HFFc6 (cell line): ENCODE measurements at regions not wholly inside any gene's neighbourhood (a gene's known extent, or its start where the extent isn't known, plus 50 kb on each side); places are given as distances from the start of the nearest gene placed in this dataset.

ENCODE experiments used
- DNase-seq: peaks from one replicate; pipeline ENCODE4 v3.0.0-alpha.2; 2018
- H3K27ac Mint-ChIP-seq: 2 replicates; pipeline ENCODE4 v1.8.0; 2020; ENCODE audit warnings: mild to moderate bottlenecking, mixed read lengths
- H3K27me3 Mint-ChIP-seq: 2 replicates; pipeline ENCODE4 v1.8.0; 2021; ENCODE audit warnings: mild to moderate bottlenecking, moderate library complexity, mixed read lengths; ENCODE audit not compliant: insufficient read depth
- H3K36me3 Mint-ChIP-seq: 2 replicates; pipeline ENCODE4 v1.8.0; 2021; ENCODE audit warnings: low read depth, mixed read lengths
- H3K4me1 Mint-ChIP-seq: 2 replicates; pipeline ENCODE4 v1.8.0; 2020; ENCODE audit warnings: low read depth, mixed read lengths
- H3K4me3 Mint-ChIP-seq: 2 replicates; pipeline ENCODE4 v1.8.0; 2020; ENCODE audit warnings: mild to moderate bottlenecking, moderate library complexity, mixed read lengths
- H3K9me3 Mint-ChIP-seq: 2 replicates; pipeline ENCODE4 v1.8.0; 2020; ENCODE audit warnings: mild to moderate bottlenecking, mixed read lengths
- CTCF ChIP-seq: fragments of 200-600 bp; sonication (generic); IDR thresholded peaks from 2 replicates; pipeline ENCODE4 v1.5.0; 2021; ENCODE audit warnings: antibody characterized with exemption, mild to moderate bottlenecking

- no peak for DNase-seq
- Mint-ChIP-seq H3K36me3 (no peaks in the 10 kb centered on the region), H3K4me3 (no peak overlapping the region)
Measured at GRCh38 chrX:8084006-8084405, 87.1 kb downstream of the VCX2 start.

GRCh38 chrX:8083286-8083685, 87.8 kb downstream of the VCX2 start:
- DNase-seq = no peak
- no peaks in the 10 kb centered on the region for H3K4me1 Mint-ChIP-seq
- H3K27ac Mint-ChIP-seq = no peak overlapping the region
- H3K27me3 Mint-ChIP-seq = no peaks in the 10 kb centered on the region
- no peak overlapping the region for H3K4me3 Mint-ChIP-seq
- H3K9me3 Mint-ChIP-seq = peaks cover 4% of the 10 kb centered on the region
- TF ChIP-seq CTCF = no peak
- H3K36me3 Mint-ChIP-seq = no peaks in the 10 kb centered on the region

More at GRCh38 chrX:8084006-8084405, 87.1 kb downstream of the VCX2 start:
- Mint-ChIP-seq H3K9me3 (peaks cover 8% of the 10 kb centered on the region), H3K4me1 (no peaks in the 10 kb centered on the region), H3K27me3 (no peaks in the 10 kb centered on the region), H3K27ac (no peak overlapping the region)
- TF ChIP-seq CTCF = no peak

GRCh38 chrX:8075636-8076035, 95.4 kb downstream of the VCX2 start:
- no peaks in the 10 kb centered on the region for H3K27me3 Mint-ChIP-seq
- no peak for DNase-seq
- no peak for TF ChIP-seq CTCF
- no peak overlapping the region for H3K4me3 Mint-ChIP-seq
- H3K4me1 Mint-ChIP-seq = no peaks in the 10 kb centered on the region
- H3K27ac Mint-ChIP-seq = no peak overlapping the region
- H3K36me3 Mint-ChIP-seq = no peaks in the 10 kb centered on the region
- peaks cover 4% of the 10 kb centered on the region for H3K9me3 Mint-ChIP-seq

- DNase-seq = no peak
- Mint-ChIP-seq H3K36me3 (no peaks in the 10 kb centered on the region), H3K27ac (no peak overlapping the region), H3K27me3 (no peaks in the 10 kb centered on the region; the same call in none of the 2 replicates), H3K4me3 (no peak overlapping the region), H3K9me3 (peaks cover 4% of the 10 kb centered on the region; the same call in 1 of the 2 replicates), H3K4me1 (no peaks in the 10 kb centered on the region)
- no peak for TF ChIP-seq CTCF
Measured at GRCh38 chrX:8067754-8068462, 103.2 kb downstream of the VCX2 start.

- TF ChIP-seq CTCF = no peak
- DNase-seq = no peak
- no peaks in the 10 kb centered on the region for H3K9me3 Mint-ChIP-seq
- no peak overlapping the region for H3K4me3 Mint-ChIP-seq
- H3K36me3 Mint-ChIP-seq = no peaks in the 10 kb centered on the region
- H3K27me3 Mint-ChIP-seq = no peaks in the 10 kb centered on the region
- no peak overlapping the region for H3K27ac Mint-ChIP-seq
- no peaks in the 10 kb centered on the region for H3K4me1 Mint-ChIP-seq
Measured at GRCh38 chrX:8052909-8053308, 118.2 kb downstream of the VCX2 start.
